GM18873 (cell line): ENCODE measurements at regions not wholly inside any gene's neighbourhood (a gene's known extent, or its start where the extent isn't known, plus 50 kb on each side); places are given as distances from the start of the nearest gene placed in this dataset.
"Not testable (repeated sequence)": the region's sequence is repeated elsewhere in the genome, so short reads cannot be mapped to it uniquely, and the experiment has no call there.

Source experiments
- ATAC-seq: cut with Tn5 transposase; IDR thresholded peaks from one replicate; pipeline ENCODE4 v1.9.1; 2021; ENCODE audit warnings: mild to moderate bottlenecking, moderate library complexity, moderate number of reproducible peaks; ENCODE audit not compliant: unreplicated experiment, low FRiP score

DNA sequence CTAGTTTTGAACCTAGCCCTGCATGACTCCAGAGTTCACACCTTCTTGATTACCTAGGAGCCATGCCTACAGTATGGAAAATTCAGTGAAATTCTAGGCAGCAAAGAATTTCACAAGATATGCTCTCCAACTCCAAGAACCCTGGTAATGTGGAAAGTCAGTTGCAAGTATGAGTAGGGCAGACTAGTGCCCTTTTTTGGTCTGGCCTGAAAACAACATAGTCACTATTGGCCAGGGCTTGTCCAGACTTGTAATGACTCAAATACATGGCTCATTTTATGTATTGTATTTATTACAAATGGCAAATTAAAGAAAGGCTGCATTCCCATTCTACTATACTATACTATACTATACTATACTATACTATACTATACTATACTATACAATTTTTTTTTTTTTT is 160.4 kb downstream of the ESM1 start:
- ATAC-seq = no peak

DNA sequence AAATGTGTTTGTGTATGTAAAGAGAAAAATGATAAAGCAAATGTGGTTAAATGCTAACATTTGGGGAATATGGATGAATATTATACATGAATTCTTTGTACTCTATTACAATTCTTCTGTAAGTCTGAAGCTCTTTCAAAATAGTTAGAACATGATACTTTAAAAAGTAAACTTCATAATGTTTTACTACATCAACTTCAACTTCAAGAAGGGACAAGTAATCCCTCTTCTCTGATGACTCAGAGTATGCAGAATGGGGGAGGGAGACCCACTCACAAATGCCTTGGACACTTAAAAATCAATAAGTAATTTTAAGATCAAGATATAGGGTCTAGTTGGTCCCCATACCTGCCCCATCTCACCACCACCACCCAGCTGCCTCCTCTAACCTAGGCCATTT is 162.4 kb downstream of the ESM1 start:
- ATAC-seq = no peak

DNA sequence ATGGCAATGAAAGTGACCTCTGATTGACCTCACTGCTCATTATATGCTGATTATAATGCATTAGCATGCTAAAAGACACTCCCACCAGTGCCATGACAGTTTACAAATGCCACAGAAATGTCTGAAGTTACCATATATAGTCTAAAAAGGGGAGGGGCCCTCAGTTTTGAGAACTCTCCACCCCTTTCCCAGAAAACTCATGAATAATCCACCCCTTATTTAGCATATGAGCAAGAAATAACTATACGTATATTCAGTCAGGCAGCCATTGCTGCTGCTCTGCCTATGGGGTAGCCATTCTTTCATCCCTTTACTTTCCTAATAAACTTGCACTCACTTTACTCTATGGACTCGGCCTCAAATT is 163.1 kb downstream of the ESM1 start:
- no peak for ATAC-seq

DNA sequence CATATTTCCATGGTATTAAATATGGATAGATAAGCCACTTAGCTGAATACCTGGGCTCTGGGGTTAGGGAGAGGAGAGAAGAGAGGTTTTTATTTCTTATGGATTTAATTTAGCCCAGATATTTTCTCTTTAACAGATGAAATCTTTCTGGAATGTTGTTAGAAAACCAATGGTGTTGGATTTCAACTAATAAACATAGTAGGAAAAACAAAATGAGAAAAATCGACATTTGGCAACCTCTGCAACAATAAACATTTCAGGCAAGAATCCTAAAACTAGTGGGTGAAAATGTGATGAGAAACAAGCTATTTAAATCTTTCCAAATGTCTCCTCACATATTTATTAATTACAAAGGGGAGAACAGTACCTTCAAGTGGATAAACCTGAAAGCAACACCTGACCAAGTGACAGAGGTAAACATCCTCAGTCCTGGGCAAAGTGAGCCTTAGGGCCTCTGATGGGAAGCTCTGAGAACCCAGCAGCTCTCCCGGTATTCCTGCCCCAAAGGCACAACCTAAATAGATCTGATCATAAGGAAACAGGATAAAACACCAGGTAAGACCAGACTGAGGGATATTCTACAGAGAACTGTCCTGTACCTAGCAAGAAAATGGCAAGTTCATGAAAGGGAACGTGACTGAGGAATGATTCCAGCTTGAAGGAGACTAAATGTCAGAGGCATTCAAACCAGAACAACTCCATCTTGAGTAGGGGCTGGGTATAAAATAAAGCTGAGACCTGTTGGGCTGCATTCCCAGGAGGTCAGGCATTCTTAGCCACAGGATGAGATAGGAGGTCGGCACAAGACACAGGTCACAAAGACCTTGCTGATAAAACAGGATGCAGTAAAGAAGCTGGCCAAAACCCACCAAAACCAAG is 163.7 kb downstream of the ESM1 start:
- ATAC-seq = no peak

DNA sequence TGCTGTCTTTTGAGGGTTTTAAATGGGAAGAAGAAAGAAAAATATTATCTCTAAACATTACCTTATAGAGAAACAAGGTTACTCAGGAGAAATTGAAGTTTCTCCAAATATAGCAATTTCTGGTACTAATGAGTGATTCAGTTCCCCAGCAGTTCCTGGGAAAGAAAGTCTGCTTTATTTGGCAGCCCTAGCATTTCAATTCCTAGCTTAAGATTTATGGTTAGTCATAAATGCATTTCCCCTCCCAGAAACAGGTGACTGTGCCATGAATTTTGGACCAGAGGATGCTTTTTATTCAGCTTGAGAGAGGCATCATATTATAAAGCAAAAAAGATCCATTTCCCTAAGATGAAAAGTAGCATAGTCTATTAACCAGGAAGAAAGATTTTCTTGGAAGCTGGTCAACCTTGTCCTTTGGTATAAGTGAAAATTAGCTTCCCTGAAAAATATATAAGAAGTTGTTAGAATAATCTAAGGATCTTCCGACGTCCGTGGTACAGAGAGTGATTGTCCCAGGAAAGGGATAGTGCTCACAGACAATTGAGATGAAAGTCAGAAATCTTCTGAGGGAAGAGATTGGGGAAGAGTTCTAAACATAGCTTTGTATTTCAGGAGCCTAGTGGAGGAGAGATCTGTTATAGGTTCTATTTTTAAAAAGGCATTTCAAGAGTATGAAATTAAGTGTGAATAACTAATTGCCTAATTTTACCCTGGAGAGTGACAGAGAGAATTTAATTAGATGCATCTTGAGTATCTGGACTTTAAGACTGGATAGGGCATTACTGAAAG is 164.9 kb downstream of the ESM1 start:
- no peak for ATAC-seq

DNA sequence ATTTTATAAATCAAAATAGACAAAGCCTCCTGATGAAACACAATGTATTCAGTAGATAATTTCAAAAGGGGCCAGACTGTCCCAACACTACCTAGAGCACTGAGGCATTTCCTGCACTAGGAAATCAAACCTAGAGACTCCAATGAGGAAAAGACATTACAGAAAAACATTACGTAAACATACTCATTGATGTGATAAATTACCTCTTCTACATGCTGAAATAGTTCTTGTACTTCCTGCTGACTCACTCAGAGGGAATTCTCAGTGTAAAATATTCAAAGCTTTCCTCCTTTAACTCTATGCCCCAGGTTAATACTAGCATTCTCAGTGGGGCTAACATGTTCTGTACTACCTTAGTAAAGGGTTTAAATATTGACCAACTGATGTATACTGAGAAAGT is 178.0 kb downstream of the ESM1 start:
- no peak for ATAC-seq

DNA sequence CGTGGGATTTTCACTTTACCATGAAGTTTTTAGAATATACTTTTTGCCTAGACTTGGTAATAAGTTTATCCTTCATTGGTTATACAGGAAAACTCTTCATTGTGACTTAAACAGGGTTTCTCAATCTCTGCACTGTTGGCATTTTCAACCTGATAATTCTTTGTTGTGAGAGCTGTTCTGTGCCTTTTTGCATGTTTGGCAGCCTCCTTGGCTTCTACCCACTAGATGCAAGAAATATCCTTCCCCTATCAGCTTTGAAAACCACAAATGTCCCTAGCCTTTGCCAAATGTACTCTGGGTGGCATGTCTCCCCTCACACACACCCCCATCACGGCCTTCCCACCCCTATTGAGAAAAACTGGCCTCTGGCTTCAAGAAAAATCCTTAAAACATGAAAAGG is 180.9 kb downstream of the ESM1 start:
- no peak for ATAC-seq

DNA sequence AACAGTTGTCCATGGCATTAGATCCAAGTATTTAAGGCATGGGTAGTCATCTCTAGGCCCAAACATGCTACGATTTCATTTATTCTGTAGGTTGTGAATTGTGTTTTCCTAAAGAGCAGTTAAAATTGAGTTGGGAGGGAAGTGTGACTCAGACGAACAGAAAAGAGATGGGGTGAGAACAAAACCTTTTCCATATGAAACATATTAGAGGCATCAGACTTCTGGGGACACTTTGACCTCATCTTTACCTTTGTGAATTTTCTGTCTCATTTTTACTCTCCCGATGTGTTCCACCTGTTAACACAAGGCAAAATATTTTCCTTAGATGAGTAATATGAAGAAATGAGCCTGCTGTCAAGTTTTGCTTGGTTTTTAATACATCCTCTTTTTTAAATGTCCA is 181.3 kb downstream of the ESM1 start:
- no peak for ATAC-seq

DNA sequence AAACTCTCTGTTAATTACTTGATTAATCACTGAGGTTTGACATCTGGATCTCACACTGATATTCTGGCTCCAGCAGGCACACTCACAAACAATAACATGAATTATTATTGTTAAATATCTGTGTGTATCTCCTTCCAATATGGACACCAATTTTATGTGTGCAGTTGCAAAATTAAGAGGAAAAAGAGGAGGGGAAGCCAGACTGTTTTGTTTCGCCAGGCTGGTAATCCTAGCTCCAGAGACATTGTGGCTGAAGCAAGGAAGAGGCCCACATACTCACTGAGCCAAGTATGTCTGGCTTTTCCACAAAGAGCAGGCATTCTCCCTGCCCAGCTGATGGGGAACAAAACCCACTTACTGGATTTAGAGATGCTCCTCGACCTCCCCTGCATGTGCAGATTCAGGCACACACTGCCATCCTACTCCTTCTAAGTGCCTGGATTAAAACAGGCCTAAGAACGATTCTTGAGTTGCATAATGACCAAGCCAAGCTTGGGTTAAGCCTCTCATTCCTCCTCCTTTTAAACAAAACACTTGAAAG is 181.9 kb downstream of the ESM1 start:
- no peak for ATAC-seq

DNA sequence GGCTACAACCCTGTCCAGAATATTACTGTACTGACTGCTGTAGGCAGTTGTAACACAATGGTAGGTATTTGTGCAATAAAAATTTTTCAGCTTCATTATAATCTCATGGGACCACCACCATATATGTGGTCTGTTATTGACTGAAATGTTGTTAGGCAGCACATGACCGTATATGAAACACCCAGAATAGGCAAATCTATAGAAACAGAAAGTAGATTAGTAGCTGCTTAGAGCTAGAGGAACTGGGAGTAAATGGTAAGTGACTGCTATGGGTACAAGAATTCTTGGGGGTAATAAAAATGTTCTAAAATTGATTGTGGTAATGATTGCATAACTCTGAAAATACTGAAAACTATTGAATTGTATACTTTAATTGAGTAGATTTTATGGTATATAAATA is 185.7 kb downstream of the ESM1 start:
- no peak for ATAC-seq

DNA sequence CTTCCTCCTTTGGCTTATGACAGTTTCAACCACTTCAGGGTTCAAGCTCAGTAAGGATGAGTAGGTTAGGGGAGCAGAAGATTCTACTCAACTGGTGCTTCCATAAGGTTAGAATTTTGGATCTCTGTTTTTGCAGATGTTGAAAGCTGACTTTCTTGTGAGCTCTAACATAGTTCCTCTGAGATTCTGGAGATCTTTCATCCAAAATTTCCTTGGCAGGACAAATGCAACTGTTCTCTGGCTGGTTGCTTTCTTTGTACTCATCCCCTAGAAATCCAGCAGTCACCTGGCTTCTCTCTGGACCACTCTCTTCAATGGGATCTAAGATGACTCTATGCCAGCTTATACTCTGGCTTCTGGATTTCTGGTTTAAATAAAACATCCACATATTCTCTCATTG is 189.6 kb downstream of the ESM1 start:
- no peak for ATAC-seq

DNA sequence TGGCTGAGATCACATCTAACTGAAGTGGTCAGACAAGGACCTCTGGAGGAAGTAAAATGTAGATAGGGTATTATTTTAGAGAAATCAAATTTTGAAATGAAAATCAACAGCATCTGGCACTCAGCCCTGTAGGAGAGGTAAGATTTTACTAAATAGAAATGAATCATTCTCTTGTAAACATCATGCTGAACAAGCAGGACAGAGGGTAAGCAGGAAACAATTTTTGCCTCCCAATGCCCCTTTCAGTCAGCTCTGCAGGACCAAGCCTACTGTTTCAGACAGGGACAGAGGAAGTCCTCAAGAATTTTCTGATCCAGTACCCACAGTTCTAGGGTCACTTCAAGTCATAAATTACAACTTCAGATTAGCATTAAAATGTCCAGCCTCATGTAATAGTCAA is 190.1 kb downstream of the ESM1 start:
- no peak for ATAC-seq

DNA sequence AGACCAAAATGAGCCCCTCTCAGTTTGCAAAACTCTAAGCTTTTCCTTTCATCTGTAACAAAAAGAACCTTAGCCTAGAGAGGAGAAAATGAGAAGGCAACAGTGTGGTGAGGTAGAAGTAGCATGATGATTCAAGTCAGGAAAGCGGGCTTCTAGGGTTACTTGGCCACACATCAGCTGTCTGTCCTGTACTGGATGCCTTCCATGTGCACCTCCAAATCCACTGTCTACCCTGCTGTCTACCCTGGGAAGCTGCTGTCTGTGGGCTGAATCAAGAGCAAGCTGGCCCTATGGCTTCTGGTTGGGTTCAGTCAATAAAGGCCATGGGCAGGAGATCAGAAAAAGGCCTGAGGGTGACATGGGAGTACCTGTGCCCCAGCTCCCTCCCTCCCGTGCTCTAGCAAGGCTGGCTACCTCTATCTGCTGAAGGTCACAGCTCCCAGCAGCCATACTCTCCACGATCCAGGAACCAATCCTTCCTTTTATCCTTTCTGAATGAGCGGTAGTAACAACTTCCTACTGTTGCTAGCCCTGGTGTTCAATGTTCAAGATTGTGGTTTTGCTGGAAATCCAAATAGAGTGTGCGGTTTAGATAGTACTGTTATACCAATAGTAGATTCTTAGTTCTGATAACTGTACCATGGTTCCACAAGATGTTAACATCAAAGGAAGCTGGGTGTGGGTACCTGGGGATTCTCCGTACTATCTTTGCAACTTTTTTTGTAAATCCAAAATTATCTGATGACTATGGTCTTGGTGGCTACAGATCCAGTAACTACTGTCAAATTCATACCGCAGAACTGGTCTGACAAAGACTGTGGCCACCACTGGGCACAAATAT is 191.0 kb downstream of the ESM1 start:
- no peak for ATAC-seq

DNA sequence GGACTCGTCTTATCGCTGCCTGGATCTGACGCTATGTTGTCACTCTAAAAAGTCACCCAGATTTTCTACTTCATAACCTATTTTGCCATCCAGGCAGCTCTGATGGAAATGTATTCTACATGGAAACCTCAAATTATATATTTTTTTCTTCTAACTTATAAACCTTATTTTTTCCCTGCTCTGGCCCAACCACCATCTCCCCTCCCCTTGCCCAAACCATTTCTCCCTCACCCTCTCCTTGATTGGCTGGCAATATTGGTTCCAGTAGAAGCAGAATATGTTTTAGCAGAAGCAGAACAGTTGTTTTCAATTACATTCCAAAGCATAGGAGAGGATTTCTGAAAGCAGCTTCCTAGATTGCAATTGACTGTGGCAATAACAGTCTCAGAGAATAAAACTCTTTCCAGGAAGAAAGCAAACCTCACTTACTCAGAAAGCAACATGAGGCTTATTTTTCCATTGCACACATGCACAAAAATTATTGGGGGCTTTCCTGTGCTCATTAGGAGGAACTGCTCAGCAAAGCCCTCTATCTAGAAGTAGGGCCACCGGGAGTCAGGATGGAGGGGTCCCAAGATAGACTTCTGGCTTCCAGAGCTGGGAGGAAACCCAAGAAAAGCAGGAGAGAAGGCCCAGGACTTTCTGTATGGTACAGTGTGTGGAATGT is 191.8 kb downstream of the ESM1 start:
- no peak for ATAC-seq

DNA sequence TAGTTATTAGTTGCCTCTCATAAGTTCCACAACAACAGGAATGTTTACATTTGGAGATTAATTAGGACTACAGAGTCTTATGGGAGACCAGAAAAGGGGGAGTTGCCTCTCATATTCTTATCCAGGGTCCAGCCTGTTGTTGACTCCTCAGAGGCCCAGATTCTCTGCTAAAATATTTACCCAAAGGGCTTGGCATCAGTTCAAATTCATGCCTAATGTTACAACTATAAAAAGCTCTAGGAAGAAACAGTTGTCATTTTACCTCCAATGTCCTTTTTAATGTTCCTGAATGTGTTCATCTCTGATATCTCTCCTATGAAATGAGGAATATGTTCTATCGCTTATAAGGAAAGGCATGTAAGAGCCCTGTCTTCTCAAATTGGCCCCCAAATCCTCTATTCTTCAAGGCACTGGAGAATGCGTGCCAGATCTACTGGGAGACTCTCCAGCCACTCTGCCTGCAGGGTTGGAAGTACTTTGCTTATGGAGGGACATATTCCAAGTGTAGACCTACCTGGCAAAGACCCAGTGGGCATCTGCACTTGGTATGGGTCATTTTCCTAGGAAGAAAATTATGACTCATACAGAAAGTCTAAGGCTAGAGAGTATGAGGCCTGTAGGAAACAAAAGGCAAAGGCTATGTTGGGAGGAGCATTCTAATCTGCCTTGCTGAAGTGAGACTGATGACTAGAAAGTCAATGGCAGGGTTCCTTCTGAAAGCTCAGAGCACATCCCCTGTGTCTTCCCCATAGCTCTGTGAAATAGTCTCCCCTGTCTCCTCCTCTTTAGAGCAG is 192.6 kb downstream of the ESM1 start:
- no peak for ATAC-seq

DNA sequence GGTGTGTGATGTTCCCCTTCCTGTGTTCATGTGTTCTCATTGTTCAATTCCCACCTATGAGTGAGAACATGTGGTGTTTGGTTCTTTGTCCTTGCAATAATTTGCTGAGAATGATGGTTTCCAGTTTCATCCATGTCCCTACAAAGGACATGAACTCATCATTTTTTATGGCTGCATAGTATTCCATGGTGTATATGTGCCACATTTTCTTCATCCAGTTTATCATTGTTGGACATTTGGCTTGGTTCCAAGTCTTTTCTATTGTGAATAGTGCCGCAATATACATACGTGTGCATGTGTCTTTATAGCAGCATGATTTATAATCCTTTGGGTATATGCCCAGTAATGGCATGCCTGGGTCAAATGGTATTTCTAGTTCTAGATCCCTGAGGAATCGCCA is 197.5 kb downstream of the ESM1 start:
- not testable (repeated sequence) for ATAC-seq

DNA sequence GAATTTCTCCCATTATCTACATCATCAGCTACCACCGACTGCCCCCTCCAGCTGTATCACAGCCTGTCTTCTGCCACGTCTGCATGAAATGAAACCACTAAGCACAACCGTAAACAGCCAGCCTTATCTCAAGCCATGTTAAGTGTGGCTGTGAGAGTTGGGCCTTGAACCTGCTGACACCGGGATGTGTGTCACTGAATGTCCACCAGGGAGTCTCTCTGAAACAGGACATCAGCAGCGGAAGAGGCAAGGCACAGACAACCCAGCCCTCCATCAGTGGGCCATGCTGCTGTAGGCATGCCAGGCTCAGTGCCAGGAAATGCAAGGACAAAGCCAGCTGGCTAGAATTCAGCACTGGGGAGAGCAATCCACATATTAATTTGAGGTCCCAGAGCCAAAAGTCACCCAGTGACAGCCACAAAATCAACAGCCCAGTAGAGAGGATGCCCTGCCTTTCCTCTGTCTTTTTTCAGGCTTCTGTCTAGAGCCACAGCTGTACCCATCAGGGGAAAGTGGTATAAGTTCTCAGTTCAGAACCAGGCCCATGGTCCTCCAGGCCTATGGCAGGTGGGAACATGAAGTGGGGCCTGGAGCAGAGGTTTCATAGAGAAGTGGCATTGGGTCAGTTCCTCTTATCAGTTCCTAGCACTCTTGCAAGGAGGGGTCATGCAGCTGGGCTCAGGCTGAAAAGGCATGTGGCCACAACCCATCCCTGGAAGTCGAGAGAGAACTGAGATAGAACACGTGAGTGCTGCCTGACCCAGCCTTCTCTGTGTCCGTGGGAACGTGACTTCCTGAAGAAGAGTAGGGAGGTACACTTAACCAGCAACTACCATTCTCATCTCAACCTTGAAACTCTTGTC is 199.4 kb downstream of the ESM1 start:
- peak; percentile 60 for ATAC-seq

DNA sequence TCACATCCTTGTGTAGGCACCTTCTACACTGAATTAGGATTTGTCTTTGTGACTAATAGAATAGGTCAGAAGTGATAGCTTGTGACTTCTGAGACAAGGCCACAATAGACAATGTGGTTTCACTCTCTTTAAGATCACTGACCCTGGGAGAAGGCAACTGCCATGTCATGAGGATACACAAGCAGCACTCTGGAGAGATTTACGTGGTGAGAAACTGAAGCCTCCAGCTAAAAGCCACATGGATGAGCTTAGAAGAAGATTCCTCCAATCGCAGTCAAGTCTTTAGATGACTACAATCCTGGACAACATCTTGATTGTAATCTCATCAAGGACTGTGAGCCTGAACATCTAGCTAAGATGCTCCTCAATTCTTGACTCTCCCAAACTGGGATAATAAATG is 206.6 kb downstream of the ESM1 start:
- ATAC-seq = no peak

DNA sequence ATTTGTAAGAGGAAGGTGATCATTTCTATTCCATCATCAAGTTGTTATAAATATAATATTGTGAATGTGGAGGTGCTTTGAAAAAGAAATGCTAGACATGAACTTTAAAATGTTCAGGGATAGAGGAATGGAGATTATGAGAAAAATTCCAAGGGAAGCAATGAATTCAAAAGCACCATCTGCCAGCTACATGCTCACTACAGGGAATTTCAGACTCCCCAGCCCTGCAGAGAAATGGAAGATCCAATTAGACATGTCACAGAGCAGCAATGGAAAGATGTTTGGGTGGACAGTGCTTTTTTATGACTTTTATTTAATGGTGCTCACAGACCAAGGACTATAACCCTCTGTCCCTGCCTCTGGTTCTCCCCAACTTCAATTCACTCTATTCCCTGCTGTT is 209.7 kb downstream of the ESM1 start:
- no peak for ATAC-seq
